ENCODE measurements at regions not wholly inside any gene's neighbourhood (a gene's known extent, or its start where the extent isn't known, plus 50 kb on each side); places are given as distances from the start of the nearest gene placed in this dataset.

DNA sequence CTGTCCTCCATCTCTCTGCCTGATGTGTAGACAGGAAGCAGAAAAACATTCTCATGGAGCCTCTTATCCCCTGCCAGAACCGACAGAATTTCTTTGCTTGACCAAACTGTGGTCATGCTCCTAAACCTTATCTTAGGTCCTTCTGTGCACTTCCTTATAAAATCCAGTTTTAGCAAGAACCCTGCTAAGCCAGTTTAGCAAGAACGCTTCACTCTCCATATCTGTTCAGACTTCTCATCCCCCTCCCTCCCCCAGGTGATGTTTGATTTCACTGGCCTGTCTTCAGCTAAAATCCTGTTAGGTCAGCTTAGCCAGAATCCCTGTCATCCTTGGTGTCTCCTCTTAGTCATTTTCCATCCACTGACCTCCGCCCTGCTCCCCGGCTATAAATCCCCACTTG lies 1130.9 kb upstream of the PRKX start:
- no peak for DNase-seq

DNA sequence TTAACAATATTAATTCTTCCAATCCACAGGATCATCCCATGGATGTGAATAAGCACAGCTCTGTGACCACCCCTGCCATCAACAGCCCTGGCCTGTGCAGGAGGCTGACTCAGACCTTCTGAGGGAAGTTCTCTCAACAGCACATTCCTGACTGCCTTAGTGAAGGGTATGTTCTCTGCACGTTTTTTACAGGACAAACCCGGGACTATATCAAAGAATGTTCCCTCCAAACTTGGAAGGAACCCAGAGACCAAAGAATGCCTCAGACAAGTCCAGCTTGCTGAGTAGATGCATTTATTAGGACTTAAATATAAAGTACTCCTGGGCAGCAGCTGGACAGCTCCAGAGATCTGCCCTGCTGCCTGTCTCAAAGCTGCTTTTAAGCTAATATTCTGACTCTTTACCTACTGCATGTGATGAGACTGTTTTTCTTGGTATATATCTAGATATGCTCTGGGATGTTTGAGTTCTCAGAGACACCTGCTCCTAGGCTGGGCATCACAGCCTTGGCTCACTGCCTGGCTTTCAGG lies 1127.8 kb upstream of the PRKX start:
- no peak for DNase-seq

DNA sequence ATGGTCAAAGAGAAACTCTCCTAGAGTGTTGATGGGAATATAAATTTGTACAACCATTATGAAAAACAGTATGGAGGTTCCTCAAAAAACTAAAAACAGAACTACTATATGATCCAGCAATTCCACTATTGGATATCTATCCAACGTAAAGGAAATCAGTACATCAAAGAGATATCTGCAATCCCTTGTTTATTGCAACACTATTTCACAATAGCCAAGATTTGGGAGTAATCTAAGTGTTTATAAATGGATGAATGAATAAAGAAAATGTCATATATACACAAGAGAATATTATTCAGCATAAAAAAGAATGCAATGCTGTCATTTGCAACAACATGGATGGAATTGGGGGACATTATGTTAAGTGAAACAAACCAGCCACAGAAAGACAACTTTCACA lies 1118.1 kb upstream of the PRKX start:
- no peak for DNase-seq

GRCh38 chrX:4830880-4831557 lies 1117.6 kb upstream of the PRKX start:
- DNase-seq = no peak

GRCh38 chrX:4825550-4825949 lies 1112.1 kb upstream of the PRKX start:
- DNase-seq = no peak

DNA sequence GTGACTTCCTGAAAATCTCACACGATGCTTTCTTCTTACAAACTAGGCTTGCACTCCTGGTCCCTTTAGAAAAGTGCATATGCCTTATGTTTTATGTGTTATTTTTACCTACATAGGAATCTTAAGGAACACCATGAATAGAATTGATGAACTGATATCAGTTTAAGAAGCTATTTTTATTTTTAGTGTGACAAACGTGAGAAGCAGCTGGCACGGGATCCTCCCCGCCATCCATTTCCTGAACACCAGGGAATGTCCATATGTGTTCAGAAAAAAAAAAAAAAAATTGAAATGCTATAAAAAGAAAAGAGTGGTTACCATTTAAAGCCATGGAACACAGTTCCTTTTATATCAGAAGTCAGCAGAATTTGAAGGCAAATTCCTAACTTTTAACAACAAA lies 1096.1 kb upstream of the PRKX start:
- no peak for DNase-seq

DNA sequence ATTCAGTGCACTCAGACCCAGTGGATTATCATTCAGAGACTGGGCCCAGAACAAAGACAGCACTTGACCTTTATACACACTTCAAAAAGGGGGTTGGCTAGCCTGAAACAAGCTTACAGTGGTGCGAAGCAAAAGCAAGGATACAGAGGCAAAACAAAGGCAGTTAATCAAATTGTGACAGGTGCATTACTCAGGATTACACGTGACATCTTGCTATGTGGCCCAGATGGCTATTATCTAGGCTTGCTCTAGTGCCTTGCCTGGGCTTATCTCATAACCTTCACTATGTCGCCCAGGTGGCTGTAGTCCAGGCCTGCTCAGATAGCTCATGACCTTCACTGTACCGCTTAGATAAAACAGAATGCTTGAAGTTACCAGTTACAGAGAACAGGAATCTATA lies 1092.1 kb upstream of the PRKX start:
- DNase-seq = peak in 1 of 2 experiments; percentile 25

DNA sequence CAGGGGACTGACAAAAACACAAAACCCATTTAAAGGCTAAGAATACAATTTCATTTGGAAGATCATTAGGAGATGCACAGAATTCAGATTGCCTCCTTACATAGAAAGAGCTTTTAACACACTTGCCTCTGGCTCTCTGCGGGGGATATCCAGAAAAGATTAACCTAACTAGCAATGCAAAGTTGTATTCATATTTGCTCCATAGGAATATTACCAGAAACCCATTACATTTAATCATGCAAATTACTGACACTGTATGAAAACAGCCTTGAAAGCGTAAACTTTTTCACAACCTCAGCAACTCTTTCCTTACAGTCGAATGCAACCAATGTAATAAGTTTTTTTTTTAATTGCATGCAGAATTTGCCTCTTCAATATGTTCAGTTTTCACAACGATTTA lies 1087.3 kb upstream of the PRKX start:
- no peak for DNase-seq

- DNase-seq = peak in 1 of 2 experiments; percentile 7
These were observed 1074.5 kb upstream of the PRKX start for GRCh38 chrX:4787971-4788370.

- no peak for DNase-seq
These were observed 1051.4 kb upstream of the PRKX start for GRCh38 chrX:4764888-4765287.

DNA sequence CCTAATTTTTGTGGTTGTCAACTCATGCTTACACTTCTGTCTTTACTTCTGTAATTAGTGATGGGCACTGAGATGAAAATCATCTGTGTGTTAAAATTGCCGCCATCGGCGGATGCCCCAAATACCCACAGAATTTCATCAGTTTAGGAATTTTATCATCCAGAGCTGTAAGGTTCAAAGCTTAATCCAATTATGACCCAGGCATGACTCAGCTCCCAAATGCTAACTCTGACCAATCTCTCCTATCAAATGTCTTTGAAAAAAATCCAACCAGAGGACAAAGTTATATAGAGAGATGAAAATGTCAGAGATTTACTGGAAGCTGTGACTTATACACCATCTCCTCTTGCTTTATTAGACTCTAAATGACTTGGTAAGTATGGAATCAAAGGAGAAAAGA lies 1048.7 kb upstream of the PRKX start:
- DNase-seq = no peak

- no peak for DNase-seq
These were observed 1041.6 kb upstream of the PRKX start for GRCh38 chrX:4754878-4755604.

DNA sequence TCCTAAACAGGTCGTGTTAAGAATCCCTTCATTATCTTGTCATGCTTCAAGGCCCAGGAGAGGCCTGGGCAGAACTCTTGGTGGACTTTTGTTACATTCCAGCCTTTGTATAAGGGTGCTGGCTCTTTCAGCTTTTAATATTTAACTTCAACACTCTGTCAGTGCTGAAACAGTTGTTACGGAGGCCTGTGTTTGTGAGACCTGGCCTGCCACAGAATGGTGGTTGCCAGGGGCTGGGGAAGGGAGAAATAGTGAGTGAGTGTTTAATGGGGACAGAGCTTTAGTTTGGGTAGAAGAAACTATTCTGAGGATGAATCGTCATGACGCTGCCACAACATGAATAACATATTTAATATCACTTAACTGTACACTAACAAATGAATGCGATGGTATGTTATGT lies 1027.6 kb upstream of the PRKX start:
- no peak for DNase-seq

DNA sequence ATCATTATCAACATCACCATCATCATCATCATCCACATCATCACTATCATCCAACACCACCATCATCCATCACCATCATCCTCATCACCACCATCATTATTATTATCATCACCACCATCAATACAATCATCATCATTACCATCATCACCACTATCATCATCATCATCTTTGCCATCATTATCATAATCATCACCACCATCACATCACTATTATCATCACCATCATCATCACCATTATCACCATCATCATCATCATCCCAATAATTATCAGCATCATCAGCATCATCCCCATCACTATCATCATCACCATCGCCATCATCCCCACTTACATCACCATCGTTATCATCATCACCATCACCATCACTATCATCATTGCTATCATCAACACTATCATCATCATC lies 1021.9 kb upstream of the PRKX start:
- DNase-seq = no peak

DNA sequence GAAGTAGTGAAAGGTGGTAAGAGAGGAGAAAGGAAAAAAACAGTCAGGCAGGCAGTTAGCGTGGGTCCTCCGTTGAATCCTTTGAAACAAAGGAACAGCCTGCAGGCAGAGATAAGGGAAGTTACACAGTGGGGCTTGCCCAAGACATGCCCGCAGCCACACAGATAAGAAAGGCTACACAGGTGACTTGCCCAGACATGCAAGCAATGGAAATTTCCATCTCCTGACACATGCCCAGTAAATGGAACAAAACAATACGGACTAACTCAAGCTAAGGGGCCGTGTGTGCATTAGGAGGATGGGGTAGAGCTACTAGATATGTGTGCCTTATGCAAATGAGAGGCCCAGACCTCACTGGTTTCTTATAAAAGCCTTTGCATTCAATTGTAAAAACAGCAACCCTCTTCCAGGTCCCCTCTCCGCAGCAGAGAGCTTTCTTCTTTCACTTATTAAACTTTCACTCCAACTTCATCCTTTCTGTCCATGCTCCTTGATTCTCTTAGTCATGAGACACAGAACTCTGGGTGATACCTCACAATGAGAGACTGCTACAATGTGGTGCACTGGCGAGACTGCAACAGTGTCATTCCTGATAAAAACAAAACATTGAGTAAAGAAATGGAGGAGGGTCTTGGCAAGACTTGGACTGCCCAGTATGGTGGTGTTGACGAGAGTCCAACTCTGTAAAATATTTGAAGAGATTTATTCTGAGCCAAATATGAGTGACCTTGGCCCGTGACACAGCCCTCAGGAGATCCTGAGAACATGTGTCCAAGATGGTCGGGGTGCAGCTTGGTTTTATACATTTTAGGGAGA lies 997.4 kb upstream of the PRKX start:
- no peak for DNase-seq

- no peak for DNase-seq
These were observed 995.7 kb upstream of the PRKX start for GRCh38 chrX:4708970-4709760.

DNA sequence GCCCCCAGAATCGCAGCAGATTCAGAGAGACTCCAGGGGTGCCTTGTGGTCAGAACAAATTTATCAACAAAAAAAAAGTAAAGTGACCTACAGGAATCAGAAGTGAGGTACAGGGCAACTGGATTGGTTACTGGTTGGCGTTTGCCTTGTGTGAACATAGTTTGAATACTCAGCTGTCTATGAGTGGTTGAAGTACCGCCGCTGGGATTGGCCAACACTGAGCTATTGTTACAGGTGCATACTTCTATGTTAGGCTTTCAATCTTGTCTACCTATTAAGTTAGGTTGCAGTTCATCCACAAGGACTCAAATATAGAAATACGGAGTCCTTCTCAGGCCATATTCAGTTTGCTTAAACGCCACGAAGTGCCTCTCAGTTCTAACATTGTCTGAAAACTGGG lies 993.5 kb upstream of the PRKX start:
- DNase-seq = no peak

DNA sequence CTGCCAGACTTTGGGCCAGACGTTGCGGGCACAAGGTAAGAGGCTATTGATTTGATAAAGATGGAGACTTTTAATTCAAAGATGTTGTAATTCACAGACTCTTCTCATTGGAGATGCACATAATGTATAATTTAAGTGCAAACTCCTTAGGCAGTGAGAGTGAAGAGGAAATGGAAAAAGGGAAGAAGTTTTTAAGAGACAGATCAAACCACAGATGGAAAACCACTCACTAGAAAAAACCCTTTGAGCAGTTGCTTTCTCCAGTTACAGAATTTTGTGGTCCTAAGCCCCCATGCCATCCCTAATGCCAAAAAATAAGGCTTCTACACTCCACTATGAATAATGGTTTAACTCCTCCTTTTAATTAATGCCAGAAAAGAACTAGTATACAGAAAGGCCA lies 977.1 kb upstream of the PRKX start:
- no peak for DNase-seq

- no peak for DNase-seq
These were observed 969.2 kb upstream of the PRKX start for GRCh38 chrX:4682636-4683035.

DNA sequence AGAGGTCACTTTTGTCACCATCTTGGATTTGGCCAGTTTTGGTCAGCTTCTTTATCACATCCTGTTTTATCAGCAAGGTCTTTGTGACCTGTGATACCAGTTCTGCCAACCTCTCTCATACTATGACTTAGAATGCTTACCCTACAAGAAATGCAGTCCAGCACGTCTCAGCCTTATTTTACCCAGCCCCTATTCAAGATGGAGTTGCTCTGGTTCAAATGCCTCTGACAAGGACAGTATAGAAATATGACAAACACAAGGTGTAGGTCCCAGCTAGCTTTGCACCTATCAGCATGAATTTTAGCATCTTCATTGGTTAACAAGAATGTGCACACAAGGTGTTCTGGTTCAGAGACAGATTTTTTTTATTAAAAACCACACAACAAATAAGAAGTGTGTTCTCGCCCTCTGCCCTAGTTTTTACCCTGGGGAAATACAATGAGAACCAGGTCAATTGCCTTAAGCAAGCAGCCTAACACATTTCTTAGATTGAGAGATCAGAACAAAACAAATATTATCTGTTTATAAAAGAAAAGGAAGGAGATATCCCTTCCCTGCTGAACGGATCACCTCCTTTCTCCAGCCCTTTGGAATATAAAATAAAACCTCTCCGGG lies 962.3 kb upstream of the PRKX start:
- DNase-seq = no peak

DNA sequence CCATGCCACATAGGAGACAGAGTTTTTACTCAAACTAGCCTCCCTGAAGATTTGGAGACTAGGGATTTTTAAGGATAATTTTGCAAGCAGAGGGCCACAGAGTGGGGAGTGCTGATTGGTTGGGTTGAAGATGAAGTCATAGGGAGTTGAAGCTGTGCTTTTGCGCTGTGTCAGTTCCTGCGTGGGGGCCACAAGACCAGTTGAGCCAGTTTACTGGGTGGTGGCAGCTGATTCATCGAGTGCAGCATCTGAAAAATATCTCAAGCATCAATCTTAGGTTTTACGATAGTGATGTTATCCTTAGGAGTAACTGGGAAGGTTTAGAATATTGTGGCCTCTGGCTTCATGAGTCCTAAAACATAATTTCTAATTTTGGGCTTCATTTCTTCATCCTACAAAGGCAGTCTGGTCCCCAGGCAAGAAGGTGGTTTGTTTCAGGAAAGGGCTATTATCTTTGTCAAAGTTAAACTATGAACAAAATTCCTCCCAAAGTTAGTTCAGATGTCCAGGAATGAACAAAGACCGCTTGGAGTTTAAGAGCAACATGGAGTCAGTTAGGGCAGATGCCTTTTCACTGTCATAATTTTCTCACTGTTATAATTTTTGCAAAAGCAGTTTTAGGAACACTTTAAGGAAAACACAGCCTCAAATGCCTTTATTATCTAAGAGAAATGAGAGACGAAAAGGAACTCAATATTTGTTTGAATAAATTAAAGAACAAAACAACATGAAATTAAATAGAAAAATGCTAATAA lies 960.8 kb upstream of the PRKX start:
- DNase-seq = no peak

GRCh38 chrX:4671344-4671743 lies 957.9 kb upstream of the PRKX start:
- DNase-seq = no peak
